Calu3 (cell line): ENCODE measurements at regions not wholly inside any gene's neighbourhood (a gene's known extent, or its start where the extent isn't known, plus 50 kb on each side); places are given as distances from the start of the nearest gene placed in this dataset.

ENCODE experiments used
- BruUV-seq: library from RNA; stranded (reverse); fragments of 400-500 nt; replicated peaks from 2 replicates; lab custom pipeline; 2021; lab: Mats Ljungman, UMichigan
- CTCF ChIA-PET: fragments of 300-600 bp; sonication (Branson Sonifier 250); formaldehyde crosslinking; loops from one replicate; lab custom pipeline; 2022; ENCODE audit warnings: antibody characterized with exemption; lab: Charles Lee
- DNase-seq: peaks from one replicate; pipeline ENCODE4 v3.0.0; 2022
- H3K27ac Mint-ChIP-seq: one replicate; pipeline ENCODE4 v1.8.0; 2022; ENCODE audit warnings: mixed read lengths; ENCODE audit not compliant: unreplicated experiment
- H3K27me3 Mint-ChIP-seq: one replicate; pipeline ENCODE4 v1.8.0; 2022; ENCODE audit warnings: mixed read lengths; ENCODE audit not compliant: unreplicated experiment
- H3K36me3 Mint-ChIP-seq: one replicate; pipeline ENCODE4 v1.8.0; 2022; ENCODE audit warnings: mild to moderate bottlenecking, moderate library complexity, mixed read lengths; ENCODE audit not compliant: insufficient read depth, unreplicated experiment
- H3K4me1 Mint-ChIP-seq: one replicate; pipeline ENCODE4 v1.8.0; 2022; ENCODE audit warnings: mild to moderate bottlenecking, low read depth, mixed read lengths; ENCODE audit not compliant: unreplicated experiment
- H3K4me3 Mint-ChIP-seq: one replicate; pipeline ENCODE4 v1.8.0; 2022; ENCODE audit warnings: mild to moderate bottlenecking, low read depth, moderate library complexity, mixed read lengths; ENCODE audit not compliant: unreplicated experiment
- H3K9me3 Mint-ChIP-seq: one replicate; pipeline ENCODE4 v1.8.0; 2022; ENCODE audit warnings: low read depth, mixed read lengths; ENCODE audit not compliant: unreplicated experiment
- CTCF ChIP-seq: fragments of 200-600 bp; IDR thresholded peaks from one replicate; pipeline ENCODE4 v1.8.0; 2022; ENCODE audit warnings: antibody characterized with exemption; ENCODE audit not compliant: unreplicated experiment
- intact Hi-C: fragments of 100-400 bp; cut with micrococcal nuclease; formaldehyde crosslinking; loops from one replicate; pipeline ENCODE4 v1.10.0; 2022; ENCODE audit not compliant: unreplicated experiment

GRCh38 chr5:10868956-10869355 lies 107.9 kb upstream of the DAP start:
- no peaks in the 10 kb centered on the region for H3K36me3 Mint-ChIP-seq
- DNase-seq, result no peak
- CTCF ChIA-PET, result no interaction called here
- no TSS peak for BruUV-seq
- intact Hi-C loops, result loop anchor here (10.0 kb wide), 2 partner anchors 626 to 1156 kb away; no protein-coding TSS in a partner anchor
- no peaks in the 10 kb centered on the region for H3K4me1 Mint-ChIP-seq
- H3K4me3 Mint-ChIP-seq, result no peak overlapping the region
- no peak overlapping the region for H3K27ac Mint-ChIP-seq
- no peak for TF ChIP-seq CTCF
- H3K27me3 Mint-ChIP-seq, result peaks cover 77% of the 10 kb centered on the region
- H3K9me3 Mint-ChIP-seq, result no peaks in the 10 kb centered on the region

- TF ChIP-seq CTCF, result no peak
- H3K9me3 Mint-ChIP-seq, result no peaks in the 10 kb centered on the region
- intact Hi-C loops, result loop anchor here (2.0 to 10.0 kb wide), 3 partner anchors 315 to 1157 kb away; no protein-coding TSS in a partner anchor
- H3K27me3 Mint-ChIP-seq, result peaks cover 67% of the 10 kb centered on the region
- H3K4me3 Mint-ChIP-seq, result no peak overlapping the region
- DNase-seq, result no peak
- H3K4me1 Mint-ChIP-seq, result no peaks in the 10 kb centered on the region
- CTCF ChIA-PET, result no interaction called here
- BruUV-seq, result no TSS peak
- H3K27ac Mint-ChIP-seq, result no peak overlapping the region
- H3K36me3 Mint-ChIP-seq, result no peaks in the 10 kb centered on the region
Measured at GRCh38 chr5:10867389-10868303, 106.6 kb upstream of the DAP start.

GRCh38 chr5:10866913-10867312 lies 105.9 kb upstream of the DAP start:
- DNase-seq, result no peak
- CTCF ChIA-PET, result no interaction called here

More at GRCh38 chr5:10866913-10867312, 105.9 kb upstream of the DAP start:
- no TSS peak for BruUV-seq
- Mint-ChIP-seq H3K36me3 (no peaks in the 10 kb centered on the region), H3K27ac (no peak overlapping the region), H3K4me3 (no peak overlapping the region), H3K4me1 (no peaks in the 10 kb centered on the region), H3K27me3 (peaks cover 67% of the 10 kb centered on the region), H3K9me3 (no peaks in the 10 kb centered on the region)
- intact Hi-C loops, result loop anchor here (2.0 to 10.0 kb wide), 3 partner anchors 316 to 1158 kb away; no protein-coding TSS in a partner anchor
- no peak for TF ChIP-seq CTCF
